DMS153 treated with DMSO at 0.1 percent for 48 hours (cell line): ENCODE measurements at regions not wholly inside any gene's neighbourhood (a gene's known extent, or its start where the extent isn't known, plus 50 kb on each side); places are given as distances from the start of the nearest gene placed in this dataset.

Experiments used
- DNase-seq: peaks from one replicate; lab custom pipeline; 2025; ENCODE audit not compliant: unreplicated experiment; lab: John Stamatoyannopoulos, UW

- no peak for DNase-seq
Measured at GRCh38 chr14:87186737-87187136, 806.2 kb downstream of the GALC start.

- DNase-seq = no peak
Measured at GRCh38 chr14:87185961-87186560, 806.9 kb downstream of the GALC start.

- DNase-seq = no peak
Measured at GRCh38 chr14:87184180-87184579, 808.8 kb downstream of the GALC start.

GRCh38 chr14:87181288-87181687 lies 811.7 kb downstream of the GALC start:
- DNase-seq = no peak

GRCh38 chr14:87179936-87180335 lies 813.0 kb downstream of the GALC start:
- DNase-seq = no peak

GRCh38 chr14:87178277-87178676 lies 814.7 kb downstream of the GALC start:
- DNase-seq = no peak

GRCh38 chr14:87175175-87175574 lies 817.8 kb downstream of the GALC start:
- DNase-seq = no peak

GRCh38 chr14:87171141-87171540 lies 821.8 kb downstream of the GALC start:
- no peak for DNase-seq

GRCh38 chr14:87170179-87170578 lies 822.8 kb downstream of the GALC start:
- no peak for DNase-seq

- DNase-seq = no peak
Measured at GRCh38 chr14:87169362-87169761, 823.6 kb downstream of the GALC start.

GRCh38 chr14:87161502-87161901 lies 831.5 kb downstream of the GALC start:
- no peak for DNase-seq

GRCh38 chr14:87160989-87161388 lies 832.0 kb downstream of the GALC start:
- DNase-seq = no peak

GRCh38 chr14:87158283-87158682 lies 834.7 kb downstream of the GALC start:
- no peak for DNase-seq

- no peak for DNase-seq
Measured at GRCh38 chr14:87156878-87157277, 836.1 kb downstream of the GALC start.

- no peak for DNase-seq
Measured at GRCh38 chr14:87155856-87156488, 837.0 kb downstream of the GALC start.

- no peak for DNase-seq
Measured at GRCh38 chr14:87153901-87154300, 839.1 kb downstream of the GALC start.

- no peak for DNase-seq
Measured at GRCh38 chr14:87153391-87153790, 839.6 kb downstream of the GALC start.

GRCh38 chr14:87152693-87153092 lies 840.3 kb downstream of the GALC start:
- no peak for DNase-seq

- no peak for DNase-seq
Measured at GRCh38 chr14:87149583-87150354, 843.2 kb downstream of the GALC start.

GRCh38 chr14:87148655-87149054 lies 844.3 kb downstream of the GALC start:
- DNase-seq = no peak

GRCh38 chr14:87142551-87143211 lies 850.3 kb downstream of the GALC start:
- no peak for DNase-seq

GRCh38 chr14:87141801-87142200 lies 851.2 kb downstream of the GALC start:
- no peak for DNase-seq
